ENCODE measurements at regions not wholly inside any gene's neighbourhood (a gene's known extent, or its start where the extent isn't known, plus 50 kb on each side); places are given as distances from the start of the nearest gene placed in this dataset.

DNA sequence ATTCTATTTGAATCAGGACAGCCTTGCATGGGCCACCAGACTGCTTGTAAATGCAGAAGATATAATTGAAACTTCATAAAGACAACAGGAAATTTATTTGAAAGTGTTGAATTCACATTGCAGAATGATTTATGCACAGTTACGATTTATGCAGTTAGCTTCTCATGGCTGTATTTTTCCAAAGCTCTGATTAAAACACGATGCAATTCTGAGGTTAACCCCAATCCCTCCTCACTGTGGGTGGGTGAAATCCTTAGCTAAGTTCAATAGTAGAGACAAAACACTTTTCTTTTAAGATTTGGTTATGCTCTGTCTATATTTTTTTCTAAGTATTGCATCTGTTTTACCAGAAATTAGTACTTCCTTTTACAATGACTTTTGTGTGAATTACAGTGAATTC, 728.8 kb upstream of the IGFBP3 start:
- no peak for TF ChIP-seq Cebpa-rat (IDR thresholded peaks at IDR 0.05)
- no peak overlapping the region for H3K9ac ChIP-seq

DNA sequence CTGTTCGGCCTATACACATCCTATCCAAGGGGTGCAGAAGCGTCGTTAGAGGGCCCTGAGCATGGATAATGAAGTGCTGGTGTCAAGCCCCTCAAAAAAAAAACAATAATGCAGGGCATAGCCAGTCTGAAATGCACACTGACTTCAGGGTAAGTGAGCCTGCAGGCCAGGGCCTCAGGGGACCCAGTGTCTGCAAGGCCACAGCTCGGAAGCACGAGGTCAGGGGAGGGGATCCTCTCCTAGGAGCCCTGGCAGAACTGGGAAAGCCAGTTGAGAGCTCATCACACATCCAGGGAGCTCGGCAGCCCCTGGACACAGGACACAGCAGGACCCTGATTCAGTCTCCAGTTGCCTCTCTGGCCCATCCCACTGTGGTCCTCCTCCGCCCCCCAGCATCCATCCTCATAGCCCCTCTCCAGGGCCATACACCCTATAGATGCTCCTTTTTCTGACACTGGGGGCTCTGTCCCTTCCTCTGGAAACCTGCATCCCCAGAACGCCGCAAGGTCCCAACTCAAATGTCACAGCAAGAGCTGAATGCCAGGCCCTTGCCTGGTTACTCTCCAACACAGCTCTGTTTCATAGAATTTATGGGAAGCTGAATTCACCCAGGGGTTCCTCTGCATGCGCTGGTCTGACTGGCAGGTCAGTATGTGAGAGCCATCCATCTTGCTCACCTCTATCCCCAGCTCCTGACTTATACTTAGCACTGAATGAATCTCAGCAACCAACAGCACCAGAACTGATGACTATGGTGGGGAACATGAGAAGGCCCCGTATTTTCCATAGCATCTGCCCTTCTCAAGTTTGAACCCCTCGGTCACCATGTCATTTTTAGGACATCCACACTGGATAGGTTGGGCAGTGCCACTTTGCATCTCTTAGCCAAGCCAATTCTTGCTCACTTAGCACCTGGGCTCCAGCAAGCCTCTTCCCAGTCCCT, 717.0 kb upstream of the IGFBP3 start:
- Histone ChIP-seq H3K4me1 (no peaks in the 10 kb centered on the region), H4K20me1 (no peaks in the 10 kb centered on the region), H3K4me2 (no peak overlapping the region), H3K36me3 (no peaks in the 10 kb centered on the region), H3K9ac (no peak overlapping the region), H3K27me3 (no peaks in the 10 kb centered on the region), H3K27ac (no peak overlapping the region), H3K4me3 (no peak overlapping the region), H3K9me3 (replicated peaks in 1 of 11) (peaks cover 0 to 4% (median 0%) of the 10 kb centered on the region in 11 experiments; a peak in 2 of 22 replicates)
- TF ChIP-seq Cebpa-rat (IDR thresholded peaks at IDR 0.05): no peak

More for the DNA sequence above, 728.8 kb upstream of the IGFBP3 start:
- Histone ChIP-seq H4K20me1 (no peaks in the 10 kb centered on the region), H3K9me3 (replicated peaks in 1 of 11) (peaks cover 13 to 33% (median 28%) of the 10 kb centered on the region in 11 experiments), H3K4me3 (no peak overlapping the region), H3K27me3 (no peaks in the 10 kb centered on the region), H3K27ac (no peak overlapping the region), H3K36me3 (no peaks in the 10 kb centered on the region), H3K4me2 (no peak overlapping the region), H3K4me1 (peaks cover 0 to 22% (median 0%) of the 10 kb centered on the region in 10 experiments; a peak in 4 of 20 replicates)

DNA sequence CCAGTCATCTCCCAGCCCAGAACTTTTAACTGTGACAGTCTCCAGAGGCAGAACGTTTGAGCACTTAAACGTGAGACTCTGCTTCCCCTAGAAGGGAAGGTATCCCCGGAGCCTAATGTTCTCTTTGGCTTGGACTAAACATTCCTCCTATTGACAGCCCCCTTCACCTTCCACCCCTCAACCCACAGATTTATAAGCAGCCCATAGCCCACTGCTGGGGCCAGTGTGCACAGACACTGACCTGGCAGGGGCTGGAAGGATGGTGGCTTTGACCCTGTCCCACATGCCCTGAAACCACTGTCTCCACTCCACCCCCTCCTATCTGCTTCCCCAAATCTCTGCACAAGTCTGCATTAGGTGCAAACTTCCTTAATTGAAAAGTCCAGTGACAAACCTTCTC, 715.0 kb upstream of the IGFBP3 start:
- H3K9ac ChIP-seq: no peak overlapping the region
- no peaks in the 10 kb centered on the region for H3K4me1 ChIP-seq
- H4K20me1 ChIP-seq: no peaks in the 10 kb centered on the region
- H3K4me3 ChIP-seq: no peak overlapping the region
- H3K9me3 ChIP-seq (replicated peaks in 1 of 11): peaks cover 0 to 4% (median 0%) of the 10 kb centered on the region in 11 experiments; a peak in 2 of 22 replicates
- no peak for TF ChIP-seq Cebpa-rat (IDR thresholded peaks at IDR 0.05)
- no peak overlapping the region for H3K4me2 ChIP-seq
- no peak overlapping the region for H3K27ac ChIP-seq
- no peaks in the 10 kb centered on the region for H3K27me3 ChIP-seq
- H3K36me3 ChIP-seq: no peaks in the 10 kb centered on the region

DNA sequence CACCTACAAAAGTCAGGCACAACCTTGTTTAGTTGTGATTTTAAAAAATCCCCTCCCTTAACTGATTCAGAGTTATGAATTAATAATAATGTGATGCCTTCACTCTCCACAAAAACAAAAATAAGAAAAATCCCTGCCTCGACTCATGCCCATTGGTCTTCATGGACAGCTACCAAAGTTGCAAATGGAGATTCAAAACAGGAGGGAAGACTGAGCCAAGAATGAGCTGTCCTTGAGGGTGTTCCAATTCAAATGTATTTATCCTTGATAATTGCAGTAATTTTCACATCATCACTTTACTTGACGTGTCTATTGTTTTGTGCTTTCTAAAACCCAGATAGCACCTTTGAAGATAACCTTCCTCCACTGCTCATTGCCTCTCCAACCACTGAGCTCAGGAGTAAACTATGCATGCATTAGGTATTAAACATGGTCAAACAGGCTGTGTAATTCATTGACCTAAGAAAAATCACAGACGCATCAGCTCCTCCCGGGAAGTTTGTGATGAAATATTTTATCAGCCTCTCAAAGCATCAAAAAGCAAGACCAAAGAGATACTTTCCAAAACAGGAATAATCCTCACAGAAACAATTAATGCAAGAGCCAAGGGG, 712.7 kb upstream of the IGFBP3 start:
- Histone ChIP-seq H3K27ac (no peak overlapping the region), H3K27me3 (no peaks in the 10 kb centered on the region)
- TF ChIP-seq Cebpa-rat (IDR thresholded peaks at IDR 0.05): no peak

DNA sequence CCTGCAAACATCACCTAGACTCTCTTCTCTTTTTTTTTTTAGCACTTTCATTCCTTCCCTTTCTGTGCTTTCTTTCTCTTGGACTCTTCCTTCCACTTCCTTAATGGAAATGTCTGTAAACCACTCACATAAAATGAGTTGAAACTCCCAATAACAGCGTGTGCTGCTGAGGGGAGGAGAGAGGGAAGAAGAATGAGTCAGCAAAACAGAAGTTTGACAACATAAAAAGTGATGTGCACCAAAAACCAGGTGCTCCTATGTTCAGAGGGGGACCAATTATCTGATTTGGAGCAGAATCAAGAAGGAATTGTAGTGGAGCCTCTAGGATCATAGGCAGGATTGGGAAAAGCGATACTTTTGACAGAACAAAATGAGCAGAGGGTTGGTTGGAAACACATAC, 712.1 kb upstream of the IGFBP3 start:
- H3K9ac ChIP-seq: no peak overlapping the region
- TF ChIP-seq Cebpa-rat (IDR thresholded peaks at IDR 0.05): no peak
- H3K9me3 ChIP-seq (replicated peaks in 1 of 11): 0 out of 22 replicates have a peak, but pooled peaks cover 0 to 4% (median 0%) of the 10 kb centered on the region in 11 experiments
- no peaks in the 10 kb centered on the region for H3K36me3 ChIP-seq
- no peaks in the 10 kb centered on the region for H3K27me3 ChIP-seq
- H3K4me2 ChIP-seq: no peak overlapping the region
- H3K27ac ChIP-seq: no peak overlapping the region
- no peaks in the 10 kb centered on the region for H4K20me1 ChIP-seq
- peaks cover 0 to 10% (median 0%) of the 10 kb centered on the region in 10 experiments; a peak in 4 of 20 replicates for H3K4me1 ChIP-seq
- H3K4me3 ChIP-seq: no peak overlapping the region

More for the DNA sequence above, 712.7 kb upstream of the IGFBP3 start:
- H3K4me2 ChIP-seq: no peak overlapping the region
- peaks cover 0 to 10% (median 0%) of the 10 kb centered on the region in 10 experiments; a peak in 4 of 20 replicates for H3K4me1 ChIP-seq
- no peaks in the 10 kb centered on the region for H3K36me3 ChIP-seq
- no peak overlapping the region for H3K4me3 ChIP-seq
- H3K9ac ChIP-seq: no peak overlapping the region
- H4K20me1 ChIP-seq: no peaks in the 10 kb centered on the region
- 0 out of 22 replicates have a peak, but pooled peaks cover 0 to 4% (median 0%) of the 10 kb centered on the region in 11 experiments for H3K9me3 ChIP-seq (replicated peaks in 1 of 11)

DNA sequence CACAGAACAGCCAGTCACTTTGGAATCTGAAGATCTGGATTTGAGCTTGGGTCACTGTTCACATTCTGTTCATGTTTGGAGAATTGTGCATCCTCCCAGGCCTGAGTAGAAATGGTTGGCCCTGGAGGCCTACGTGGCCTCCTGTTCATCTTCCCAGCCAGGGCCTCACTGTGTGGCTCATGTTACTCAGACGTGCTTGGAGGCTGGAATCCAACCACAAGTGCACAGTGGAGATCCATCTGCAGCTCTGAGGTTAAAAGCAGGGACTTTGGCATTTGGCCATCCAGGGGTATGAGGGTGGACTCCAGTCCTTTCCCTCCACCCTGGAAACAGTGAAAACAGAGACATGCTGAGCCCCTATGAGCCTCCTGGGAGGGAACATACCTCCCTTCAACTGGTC, 709.0 kb upstream of the IGFBP3 start:
- no peak overlapping the region for H3K27ac ChIP-seq
- no peak for TF ChIP-seq Cebpa-rat (IDR thresholded peaks at IDR 0.05)
- no peak overlapping the region for H3K9ac ChIP-seq

DNA sequence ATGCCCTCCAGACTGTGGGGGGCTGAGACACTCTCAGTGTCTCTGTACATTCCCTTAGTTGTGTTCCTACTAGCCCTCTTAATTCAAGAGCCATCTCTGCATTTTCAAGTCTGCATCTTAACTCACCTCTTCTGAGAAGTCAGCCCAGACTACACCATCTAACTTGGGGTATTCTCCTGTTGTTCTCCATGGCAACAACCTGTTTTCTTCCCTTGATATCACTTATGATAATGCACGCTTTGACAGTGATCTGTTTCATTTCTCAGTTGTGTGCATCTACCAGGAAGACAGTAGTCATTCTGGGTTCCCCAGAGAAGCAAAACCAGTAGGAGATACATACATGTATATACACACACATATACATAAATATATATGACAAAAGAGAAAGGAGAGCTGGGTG, 707.3 kb upstream of the IGFBP3 start:
- Histone ChIP-seq H3K27ac (no peak overlapping the region), H3K4me1 (peaks cover 0 to 10% (median 0%) of the 10 kb centered on the region in 10 experiments; a peak in 4 of 20 replicates), H3K27me3 (no peaks in the 10 kb centered on the region), H3K4me2 (no peak overlapping the region), H3K4me3 (no peak overlapping the region), H3K36me3 (no peaks in the 10 kb centered on the region), H3K9ac (no peak overlapping the region), H3K9me3 (replicated peaks in 1 of 11) (0 out of 22 replicates have a peak, but pooled peaks cover 0 to 4% (median 0%) of the 10 kb centered on the region in 11 experiments), H4K20me1 (no peaks in the 10 kb centered on the region)
- TF ChIP-seq Cebpa-rat (IDR thresholded peaks at IDR 0.05): no peak

More for the DNA sequence above, 709.0 kb upstream of the IGFBP3 start:
- peak overlapping the region in 2 of 11 experiments; percentile 11 to 21; a peak in 2 of 22 replicates for H3K4me2 ChIP-seq
- H3K4me3 ChIP-seq: no peak overlapping the region
- 0 out of 22 replicates have a peak, but pooled peaks cover 0 to 4% (median 0%) of the 10 kb centered on the region in 11 experiments for H3K9me3 ChIP-seq (replicated peaks in 1 of 11)
- H3K4me1 ChIP-seq: peaks cover 0 to 10% (median 0%) of the 10 kb centered on the region in 10 experiments; a peak in 4 of 20 replicates
- H3K36me3 ChIP-seq: no peaks in the 10 kb centered on the region
- H4K20me1 ChIP-seq: no peaks in the 10 kb centered on the region
- no peaks in the 10 kb centered on the region for H3K27me3 ChIP-seq

DNA sequence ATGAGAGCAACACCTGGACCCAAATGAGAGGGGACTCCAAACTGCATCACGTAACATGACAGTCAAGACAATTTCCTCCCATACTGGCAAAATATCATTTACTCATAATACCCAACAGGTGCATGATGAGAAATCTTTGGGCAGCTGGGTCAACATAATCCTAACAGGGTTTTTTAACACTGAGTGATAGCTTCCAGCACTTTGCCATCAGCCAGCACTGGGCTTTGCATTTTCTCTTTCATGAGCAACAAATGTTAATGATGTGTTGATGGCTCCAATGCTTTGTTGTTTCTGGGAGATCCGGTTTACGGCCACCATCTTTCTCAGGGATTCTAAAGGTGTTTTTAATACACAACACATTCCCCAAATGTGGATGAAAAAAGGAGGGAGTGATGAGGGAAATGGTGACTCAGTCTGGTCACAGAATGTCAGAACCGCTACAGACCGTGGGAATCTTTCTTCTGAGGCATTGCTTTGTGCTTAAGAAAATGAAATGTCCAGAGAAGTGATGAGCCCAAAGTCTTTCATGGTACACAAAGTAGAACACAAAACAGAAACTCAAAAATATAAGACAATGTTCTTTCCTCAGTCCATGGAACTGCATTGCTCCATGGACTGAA, 705.7 kb upstream of the IGFBP3 start:
- Histone ChIP-seq H3K36me3 (no peaks in the 10 kb centered on the region), H3K4me3 (no peak overlapping the region), H4K20me1 (no peaks in the 10 kb centered on the region), H3K27ac (no peak overlapping the region), H3K4me1 (peaks cover 0 to 10% (median 0%) of the 10 kb centered on the region in 10 experiments; a peak in 4 of 20 replicates), H3K9me3 (replicated peaks in 1 of 11) (no peaks in the 10 kb centered on the region), H3K4me2 (no peak overlapping the region), H3K9ac (no peak overlapping the region), H3K27me3 (no peaks in the 10 kb centered on the region)
- TF ChIP-seq Cebpa-rat (IDR thresholded peaks at IDR 0.05): no peak

DNA sequence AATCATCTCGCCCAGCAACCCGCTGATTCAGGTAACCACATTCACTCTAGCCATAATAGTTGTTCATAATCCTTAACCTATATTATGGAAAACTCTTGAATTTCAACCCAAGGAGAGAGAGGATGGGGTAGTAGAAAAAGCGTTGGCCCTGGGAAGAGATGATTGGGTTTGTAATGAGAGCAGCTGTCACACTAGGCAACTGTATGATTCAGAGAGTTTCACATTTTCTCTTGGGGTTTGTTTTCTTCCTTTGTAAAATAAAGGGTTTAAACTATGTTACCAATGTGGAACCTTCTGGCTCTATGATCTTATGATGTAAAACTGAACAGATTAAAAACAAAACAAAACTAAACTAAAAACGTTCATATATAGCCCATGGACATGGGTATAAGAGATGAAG, 705.2 kb upstream of the IGFBP3 start:
- no peak overlapping the region for H3K4me2 ChIP-seq
- no peak overlapping the region for H3K9ac ChIP-seq
- no peaks in the 10 kb centered on the region for H3K27me3 ChIP-seq
- no peak overlapping the region for H3K4me3 ChIP-seq
- no peaks in the 10 kb centered on the region for H4K20me1 ChIP-seq
- no peak overlapping the region for H3K27ac ChIP-seq
- H3K9me3 ChIP-seq (replicated peaks in 1 of 11): no peaks in the 10 kb centered on the region
- no peak for TF ChIP-seq Cebpa-rat (IDR thresholded peaks at IDR 0.05)
- peaks cover 0 to 10% (median 0%) of the 10 kb centered on the region in 10 experiments; a peak in 4 of 20 replicates for H3K4me1 ChIP-seq
- H3K36me3 ChIP-seq: no peaks in the 10 kb centered on the region
